ENCODE measurements at regions not wholly inside any gene's neighbourhood (a gene's known extent, or its start where the extent isn't known, plus 50 kb on each side); places are given as distances from the start of the nearest gene placed in this dataset.

DNA sequence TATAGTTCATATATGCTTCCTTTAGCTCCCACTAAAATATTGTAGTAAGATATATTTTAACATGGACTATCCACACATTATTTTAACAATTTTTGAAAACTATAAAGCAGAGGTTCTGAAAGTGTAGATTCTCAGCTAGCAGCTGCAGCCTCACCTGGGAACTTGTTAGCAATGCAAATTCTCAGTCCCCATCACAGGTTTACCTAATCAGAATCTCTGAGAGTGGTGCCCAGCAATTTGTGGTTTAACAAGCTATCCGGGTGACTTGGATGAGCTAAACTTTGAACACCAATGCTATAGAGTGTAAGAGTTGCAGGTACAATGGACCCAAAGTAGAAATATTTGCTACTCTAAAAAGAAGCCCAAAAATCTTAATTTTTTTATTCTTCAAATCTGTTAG lies 99.8 kb upstream of the MDFIC start:
- Histone ChIP-seq H3K27me3 (no peaks in the 10 kb centered on the region), H3K4me1 (peaks cover 25% of the 10 kb centered on the region), H3K4me3 (no peak overlapping the region), H3K9me3 (no peaks in the 10 kb centered on the region), H3K36me3 (no peaks in the 10 kb centered on the region), H3K27ac (no peak overlapping the region)
- TF ChIP-seq POLR2AphosphoS5 (IDR thresholded peaks at IDR 0.05; ENCODE audit: insufficient read depth in 1 of 2, low read depth in 1 of 2) (no peak), CTCF (IDR thresholded peaks at IDR 0.05) (no peak), POLR2A (IDR thresholded peaks at IDR 0.05) (no peak)
- intact Hi-C loops (cut with DNase I): no loop called here
- no peak for DNase-seq (ENCODE audit: extremely low spot score in 2 of 2)

- Histone ChIP-seq H3K27ac (no peak overlapping the region), H3K9me3 (no peaks in the 10 kb centered on the region), H3K27me3 (no peaks in the 10 kb centered on the region), H3K36me3 (no peaks in the 10 kb centered on the region), H3K4me1 (peaks cover 25% of the 10 kb centered on the region), H3K4me3 (no peak overlapping the region)
- intact Hi-C loops (cut with DNase I): no loop called here
- TF ChIP-seq CTCF (IDR thresholded peaks at IDR 0.05): no peak
- no peak for TF ChIP-seq POLR2AphosphoS5 (IDR thresholded peaks at IDR 0.05; ENCODE audit: insufficient read depth in 1 of 2, low read depth in 1 of 2)
- no peak for TF ChIP-seq POLR2A (IDR thresholded peaks at IDR 0.05)
- DNase-seq (ENCODE audit: extremely low spot score in 2 of 2): no peak
Measured at GRCh38 chr7:114822844-114823243, 99.0 kb upstream of the MDFIC start.

GRCh38 chr7:114823290-114823689 lies 98.6 kb upstream of the MDFIC start:
- H3K4me1 ChIP-seq: peaks cover 25% of the 10 kb centered on the region
- no peak overlapping the region for H3K4me3 ChIP-seq
- no peaks in the 10 kb centered on the region for H3K9me3 ChIP-seq
- DNase-seq (ENCODE audit: extremely low spot score in 2 of 2): no peak
- intact Hi-C loops (cut with DNase I): no loop called here
- H3K27me3 ChIP-seq: no peaks in the 10 kb centered on the region
- H3K27ac ChIP-seq: no peak overlapping the region
- H3K36me3 ChIP-seq: no peaks in the 10 kb centered on the region
- TF ChIP-seq POLR2A (IDR thresholded peaks at IDR 0.05): no peak
- TF ChIP-seq POLR2AphosphoS5 (IDR thresholded peaks at IDR 0.05; ENCODE audit: insufficient read depth in 1 of 2, low read depth in 1 of 2): no peak
- no peak for TF ChIP-seq CTCF (IDR thresholded peaks at IDR 0.05)

GRCh38 chr7:114825423-114825951 lies 96.4 kb upstream of the MDFIC start:
- Histone ChIP-seq H3K4me3 (no peak overlapping the region), H3K4me1 (peaks cover 13% of the 10 kb centered on the region), H3K27me3 (no peaks in the 10 kb centered on the region), H3K36me3 (no peaks in the 10 kb centered on the region), H3K27ac (no peak overlapping the region), H3K9me3 (no peaks in the 10 kb centered on the region)
- TF ChIP-seq POLR2A (IDR thresholded peaks at IDR 0.05) (no peak), POLR2AphosphoS5 (IDR thresholded peaks at IDR 0.05; ENCODE audit: insufficient read depth in 1 of 2, low read depth in 1 of 2) (no peak), CTCF (IDR thresholded peaks at IDR 0.05) (no peak)
- intact Hi-C loops (cut with DNase I): no loop called here
- DNase-seq (ENCODE audit: extremely low spot score in 2 of 2): no peak

GRCh38 chr7:114830952-114831351 lies 90.9 kb upstream of the MDFIC start:
- Histone ChIP-seq H3K4me3 (no peak overlapping the region), H3K27ac (no peak overlapping the region), H3K9me3 (no peaks in the 10 kb centered on the region), H3K36me3 (no peaks in the 10 kb centered on the region), H3K4me1 (no peaks in the 10 kb centered on the region), H3K27me3 (no peaks in the 10 kb centered on the region)
- no peak for DNase-seq (ENCODE audit: extremely low spot score in 2 of 2)
- TF ChIP-seq POLR2A (IDR thresholded peaks at IDR 0.05) (no peak), POLR2AphosphoS5 (IDR thresholded peaks at IDR 0.05; ENCODE audit: insufficient read depth in 1 of 2, low read depth in 1 of 2) (no peak), CTCF (IDR thresholded peaks at IDR 0.05) (no peak)
- intact Hi-C loops (cut with DNase I): no loop called here

Data from vagina (tissue), 2 donors.